ENCODE measurements at regions not wholly inside any gene's neighbourhood (a gene's known extent, or its start where the extent isn't known, plus 50 kb on each side); places are given as distances from the start of the nearest gene placed in this dataset.

DNA sequence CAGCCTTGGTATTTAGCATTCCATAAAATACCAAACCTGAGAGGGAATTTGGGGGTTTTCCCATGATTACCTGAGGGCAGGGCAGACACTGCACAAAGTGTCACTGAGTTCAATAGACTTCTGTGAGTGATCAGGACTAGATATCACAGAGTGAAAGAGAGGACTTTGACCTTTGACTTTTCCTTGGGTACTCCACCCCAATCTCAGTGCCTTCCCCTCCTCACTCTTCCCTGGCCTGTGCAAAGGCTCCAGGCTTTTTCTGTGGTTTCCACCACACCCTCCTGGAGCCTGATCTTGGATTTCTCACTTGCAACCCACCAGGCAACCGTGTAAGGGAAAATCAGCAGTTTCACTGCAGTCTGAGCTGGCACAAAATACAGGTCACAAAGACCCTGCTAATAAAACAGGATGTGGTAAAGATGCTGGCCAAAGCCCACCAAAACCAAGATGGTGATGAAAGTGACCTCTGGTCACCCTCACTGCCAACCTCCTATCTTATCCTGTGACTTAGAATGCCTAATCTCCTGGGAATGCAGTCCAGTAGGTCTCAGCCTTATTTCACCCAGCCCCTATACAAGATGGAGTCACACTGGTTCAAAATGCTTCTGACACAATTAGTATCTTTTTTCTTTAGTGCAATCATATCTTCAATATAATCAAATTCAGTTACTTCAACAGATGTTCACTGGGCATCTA is 64.0 kb downstream of the BOD1L2 start:
- FAIRE-seq, result no peak
- Histone ChIP-seq H3K4me3 (no peak overlapping the region), H3K9me3 (replicated peaks; ENCODE audit: control insufficient read depth, insufficient read depth, low read depth, low read length) (no peaks in the 10 kb centered on the region), H3K4me2 (ENCODE audit: insufficient read depth, low read length) (no peak overlapping the region), H3K9ac (ENCODE audit: insufficient read depth in 1 of 2, low read depth in 2 of 2, low read length in 2 of 2) (no peak overlapping the region), H4K20me1 (replicated peaks; ENCODE audit: control insufficient read depth, insufficient read depth, low read length) (no peaks in the 10 kb centered on the region), H3K4me1 (replicated peaks in 1 of 2; ENCODE audit: control insufficient read depth in 2 of 2, insufficient read depth in 2 of 2, low read length in 2 of 2) (no peaks in the 10 kb centered on the region; a peak in 1 of 5 replicates), H3K36me3 (ENCODE audit: control insufficient read depth, insufficient read depth, low read length) (no peaks in the 10 kb centered on the region), H3K79me2 (ENCODE audit: control insufficient read depth, insufficient read depth, low read length) (no peaks in the 10 kb centered on the region), H3K9me1 (ENCODE audit: control insufficient read depth, insufficient read depth, low read length) (no peaks in the 10 kb centered on the region), H3K27ac (ENCODE audit: extremely low read depth, low read depth, low read length) (no peak overlapping the region), H2AFZ (ENCODE audit: low read depth, low read length) (no peak overlapping the region), H3K27me3 (ENCODE audit: control insufficient read depth in 2 of 2, insufficient read depth in 2 of 2, low read length in 2 of 2) (peaks cover 0 to 5% of the 10 kb centered on the region in 2 experiments; a peak in 1 of 5 replicates)
- CTCF ChIA-PET (ENCODE audit: low intra/inter-chr PET ratio), result no interaction called here
- WGBS (ENCODE audit: insufficient coverage, low coverage, missing lambda C conversion rate), result 0% methylated on average over 1 of the region's 1 CpG
- no TSS peak for BruUV-seq (replicated peaks)
- DNase-seq (ENCODE audit: extremely low read depth in 1 of 4, low spot score in 3 of 4), result no peak
- POLR2A ChIA-PET, result interaction anchor here (0.7 kb wide), 1 partner anchor 349 kb away, joined by 3 read pairs; no protein-coding TSS in a partner anchor
- ATAC-seq, result no peak
- intact Hi-C loops (cut with micrococcal nuclease) (no loop called here), in situ Hi-C loops (cut with MboI) (no loop called here)
- TF ChIP-seq DDX20 (tag; IDR thresholded peaks at IDR 0.05; ENCODE audit: low read depth), result no peak
- no peak for TF ChIP-seq THRAP3 (IDR thresholded peaks at IDR 0.05; ENCODE audit: borderline replicate concordance)
- no peak for TF ChIP-seq ZKSCAN1 (IDR thresholded peaks at IDR 0.05; ENCODE audit: low read depth, low read length)
- TF ChIP-seq, protein P1, sequence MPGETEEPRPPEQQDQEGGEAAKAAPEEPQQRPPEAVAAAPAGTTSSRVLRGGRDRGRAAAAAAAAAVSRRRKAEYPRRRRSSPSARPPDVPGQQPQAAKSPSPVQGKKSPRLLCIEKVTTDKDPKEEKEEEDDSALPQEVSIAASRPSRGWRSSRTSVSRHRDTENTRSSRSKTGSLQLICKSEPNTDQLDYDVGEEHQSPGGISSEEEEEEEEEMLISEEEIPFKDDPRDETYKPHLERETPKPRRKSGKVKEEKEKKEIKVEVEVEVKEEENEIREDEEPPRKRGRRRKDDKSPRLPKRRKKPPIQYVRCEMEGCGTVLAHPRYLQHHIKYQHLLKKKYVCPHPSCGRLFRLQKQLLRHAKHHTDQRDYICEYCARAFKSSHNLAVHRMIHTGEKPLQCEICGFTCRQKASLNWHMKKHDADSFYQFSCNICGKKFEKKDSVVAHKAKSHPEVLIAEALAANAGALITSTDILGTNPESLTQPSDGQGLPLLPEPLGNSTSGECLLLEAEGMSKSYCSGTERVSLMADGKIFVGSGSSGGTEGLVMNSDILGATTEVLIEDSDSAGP (CRISPR knock-in tag; IDR thresholded peaks at IDR 0.05), result no peak
- no peak for TF ChIP-seq HCFC1 (IDR thresholded peaks at IDR 0.05; ENCODE audit: low read depth, low read length)
- no peak for TF ChIP-seq RFX1 (IDR thresholded peaks at IDR 0.05)
